Breast epithelium (tissue), 3 donors: ENCODE measurements at regions not wholly inside any gene's neighbourhood (a gene's known extent, or its start where the extent isn't known, plus 50 kb on each side); places are given as distances from the start of the nearest gene placed in this dataset.

ENCODE experiments used
- CTCF ChIP-seq, 3 donors: fragments of 450-650 bp; IDR thresholded peaks; one replicate each; pipeline ENCODE4 v1.5.1; 2016 to 2017; ENCODE audit warnings: antibody characterized with exemption in 3 of 3, mild to moderate bottlenecking in 3 of 3, moderate library complexity in 3 of 3
- POLR2A ChIP-seq: fragments of 450-650 bp; IDR thresholded peaks from one replicate; pipeline ENCODE4 v1.6.1; 2016; ENCODE audit warnings: antibody characterized with exemption, mild to moderate bottlenecking, moderate library complexity

GRCh38 chr6:137816688-137817618, 50.1 kb upstream of the TNFAIP3 start:
- no peak for TF ChIP-seq CTCF (IDR thresholded peaks at IDR 0.05)
- TF ChIP-seq POLR2A = no peak
